ENCODE measurements at regions not wholly inside any gene's neighbourhood (a gene's known extent, or its start where the extent isn't known, plus 50 kb on each side); places are given as distances from the start of the nearest gene placed in this dataset.

GRCh38 chr6:28655164-28655563 lies 129.5 kb downstream of the GPX5 start:
- TF ChIP-seq CTCF (IDR thresholded peaks at IDR 0.05), result no peak
- TF ChIP-seq POLR2A (IDR thresholded peaks at IDR 0.05), result no peak
